Activated B cell treated with CpG ODN at 0.5 μM for 24 hours (primary cell): ENCODE measurements at regions not wholly inside any gene's neighbourhood (a gene's known extent, or its start where the extent isn't known, plus 50 kb on each side); places are given as distances from the start of the nearest gene placed in this dataset.

Source experiments
- ATAC-seq: fragments of 200-7000 bp; cut with Tn5 transposase; one replicate; pipeline ENCODE4 v1.10.0; 2021; ENCODE audit warnings: low read depth, mild to moderate bottlenecking, moderate library complexity
- CTCF ChIA-PET: fragments of 350-600 bp; sonication (Branson Sonifier 250); formaldehyde crosslinking; loops from one replicate; lab custom pipeline; 2021; ENCODE audit warnings: antibody characterized with exemption; lab: Charles Lee
- POLR2A ChIA-PET: fragments of 350-600 bp; sonication (Branson Sonifier 250); formaldehyde crosslinking; loops from one replicate; lab custom pipeline; 2021; ENCODE audit warnings: antibody characterized with exemption; lab: Charles Lee
- DNase-seq: peaks from one replicate; pipeline ENCODE4 v3.0.0; 2022
- H3K27ac Mint-ChIP-seq: one replicate; pipeline ENCODE4 v1.8.0; 2020; ENCODE audit warnings: mixed read lengths
- H3K27me3 Mint-ChIP-seq: one replicate; pipeline ENCODE4 v1.8.0; 2021; ENCODE audit warnings: mixed read lengths
- H3K36me3 Mint-ChIP-seq: one replicate; pipeline ENCODE4 v1.8.0; 2021; ENCODE audit warnings: low read depth, mixed read lengths
- H3K4me1 Mint-ChIP-seq: one replicate; pipeline ENCODE4 v1.8.0; 2021; ENCODE audit warnings: mixed read lengths
- H3K4me3 Mint-ChIP-seq: one replicate; pipeline ENCODE4 v1.8.0; 2020; ENCODE audit warnings: mild to moderate bottlenecking, mixed read lengths
- H3K9me3 Mint-ChIP-seq: one replicate; pipeline ENCODE4 v1.8.0; 2020; ENCODE audit warnings: mixed read lengths
- intact Hi-C: fragments of 100-400 bp; cut with micrococcal nuclease; formaldehyde crosslinking; loops from one replicate; pipeline ENCODE4 v1.15.1; 2024
- TF ChIP-seq, protein P1 (sequence below): fragments of 200-600 bp; IDR thresholded peaks from one replicate; pipeline ENCODE4 v1.8.0; 2022; ENCODE audit warnings: antibody characterized with exemption, mild to moderate bottlenecking

DNA sequence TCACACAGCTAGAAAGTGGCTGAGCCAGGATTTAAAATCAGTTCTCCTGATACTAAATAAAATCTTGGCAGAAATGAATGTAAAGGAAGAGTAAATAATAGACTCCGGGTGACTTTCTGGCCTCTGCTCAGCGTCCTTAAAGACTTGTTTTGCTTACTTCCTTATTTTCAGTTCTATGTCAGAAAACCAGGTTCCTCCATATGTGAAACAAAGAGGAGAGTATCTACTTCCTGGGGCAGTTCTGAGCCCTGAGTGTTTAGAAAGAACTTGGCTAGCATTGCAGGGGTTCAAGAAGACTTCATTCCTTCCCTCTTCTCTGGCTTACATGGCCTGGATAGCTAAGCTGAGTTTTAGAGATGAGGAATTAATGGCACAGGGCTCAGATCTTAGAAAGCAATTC, 222.8 kb upstream of the TLE3 start:
- ATAC-seq (peak; percentile 15), DNase-seq (no peak)
- peak overlapping the region; percentile 85 for H3K27ac Mint-ChIP-seq
- TF ChIP-seq, protein P1, sequence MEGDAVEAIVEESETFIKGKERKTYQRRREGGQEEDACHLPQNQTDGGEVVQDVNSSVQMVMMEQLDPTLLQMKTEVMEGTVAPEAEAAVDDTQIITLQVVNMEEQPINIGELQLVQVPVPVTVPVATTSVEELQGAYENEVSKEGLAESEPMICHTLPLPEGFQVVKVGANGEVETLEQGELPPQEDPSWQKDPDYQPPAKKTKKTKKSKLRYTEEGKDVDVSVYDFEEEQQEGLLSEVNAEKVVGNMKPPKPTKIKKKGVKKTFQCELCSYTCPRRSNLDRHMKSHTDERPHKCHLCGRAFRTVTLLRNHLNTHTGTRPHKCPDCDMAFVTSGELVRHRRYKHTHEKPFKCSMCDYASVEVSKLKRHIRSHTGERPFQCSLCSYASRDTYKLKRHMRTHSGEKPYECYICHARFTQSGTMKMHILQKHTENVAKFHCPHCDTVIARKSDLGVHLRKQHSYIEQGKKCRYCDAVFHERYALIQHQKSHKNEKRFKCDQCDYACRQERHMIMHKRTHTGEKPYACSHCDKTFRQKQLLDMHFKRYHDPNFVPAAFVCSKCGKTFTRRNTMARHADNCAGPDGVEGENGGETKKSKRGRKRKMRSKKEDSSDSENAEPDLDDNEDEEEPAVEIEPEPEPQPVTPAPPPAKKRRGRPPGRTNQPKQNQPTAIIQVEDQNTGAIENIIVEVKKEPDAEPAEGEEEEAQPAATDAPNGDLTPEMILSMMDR, result no peak
- no peaks in the 10 kb centered on the region for H3K27me3 Mint-ChIP-seq
- H3K4me1 Mint-ChIP-seq, result peaks cover 57% of the 10 kb centered on the region
- intact Hi-C loops, result loop anchor here (5.0 kb wide), 1 partner anchor 117 kb away; no protein-coding TSS in a partner anchor
- peak overlapping the region; percentile 72 for H3K4me3 Mint-ChIP-seq
- H3K36me3 Mint-ChIP-seq, result no peaks in the 10 kb centered on the region
- H3K9me3 Mint-ChIP-seq, result no peaks in the 10 kb centered on the region
- POLR2A ChIA-PET, result interaction anchor here (2.4 to 2.7 kb wide), 2 partner anchors 39 to 222 kb away, joined by 10 to 25 read pairs; partner anchors contain the start of gene TLE3
- CTCF ChIA-PET, result interaction anchor here (1.7 kb wide), 1 partner anchor 39 kb away, joined by 5 read pairs; no protein-coding TSS in a partner anchor

DNA sequence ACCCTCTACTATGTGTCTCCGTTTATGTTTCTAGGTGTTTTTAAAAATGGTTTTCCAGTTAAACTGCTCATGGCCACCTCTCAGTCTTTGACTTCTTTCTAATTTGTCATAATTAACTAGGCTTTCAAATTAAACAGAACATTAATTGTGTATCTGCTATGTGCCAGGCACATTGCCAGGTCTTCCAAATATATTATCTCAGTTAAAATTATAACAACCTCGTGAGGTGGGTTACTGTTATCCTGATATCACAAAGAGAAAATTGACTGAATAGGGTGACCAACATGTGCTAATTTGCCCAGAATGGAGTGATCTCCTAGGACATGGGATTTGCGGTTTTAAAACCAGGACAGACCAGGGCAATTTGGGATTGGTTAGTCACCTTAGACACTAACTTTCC, 222.4 kb upstream of the TLE3 start:
- POLR2A ChIA-PET, result interaction anchor here (1.0 to 2.7 kb wide), 12 partner anchors 12 to 564 kb away, joined by 3 to 25 read pairs (median 4); partner anchors contain the start of gene TLE3
- H3K4me3 Mint-ChIP-seq, result peak overlapping the region; percentile 72
- H3K4me1 Mint-ChIP-seq, result peaks cover 57% of the 10 kb centered on the region
- no peaks in the 10 kb centered on the region for H3K27me3 Mint-ChIP-seq
- no peak for ATAC-seq
- H3K27ac Mint-ChIP-seq, result peak overlapping the region; percentile 85
- CTCF ChIA-PET, result interaction anchor here (1.0 to 1.7 kb wide), 2 partner anchors 38 to 42 kb away, joined by 3 to 5 read pairs; no protein-coding TSS in a partner anchor
- intact Hi-C loops, result loop anchor here (5.0 kb wide), 1 partner anchor 117 kb away; no protein-coding TSS in a partner anchor
- no peak for DNase-seq
- H3K36me3 Mint-ChIP-seq, result no peaks in the 10 kb centered on the region
- TF ChIP-seq, protein P1, result no peak
- H3K9me3 Mint-ChIP-seq, result no peaks in the 10 kb centered on the region

DNA sequence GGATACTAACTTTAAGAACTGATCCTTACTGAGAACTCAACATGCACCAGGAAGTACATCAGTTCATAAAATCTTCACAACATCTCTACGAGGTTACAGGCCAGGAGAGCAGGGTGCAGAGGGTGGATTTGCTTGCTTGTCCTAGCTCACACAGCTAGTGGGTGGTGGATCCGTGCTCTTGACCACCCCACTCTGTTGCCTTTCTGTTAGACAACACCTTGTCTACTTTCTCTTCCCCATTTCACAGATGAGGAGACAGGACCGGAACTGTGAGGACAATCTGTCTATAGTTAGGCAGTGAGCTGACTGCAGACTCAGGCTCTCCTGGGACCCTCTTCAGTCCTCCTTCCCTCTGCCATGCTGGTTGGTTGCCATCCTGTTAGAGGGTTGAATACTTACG, 221.7 kb upstream of the TLE3 start:
- POLR2A ChIA-PET, result interaction anchor here (0.7 to 2.7 kb wide), 18 partner anchors 9 to 1141 kb away, joined by 3 to 25 read pairs (median 4); partner anchors contain the start of gene TLE3
- Mint-ChIP-seq H3K36me3 (no peaks in the 10 kb centered on the region), H3K4me1 (peaks cover 57% of the 10 kb centered on the region), H3K27ac (peak overlapping the region; percentile 85), H3K9me3 (no peaks in the 10 kb centered on the region), H3K4me3 (peak overlapping the region; percentile 72), H3K27me3 (no peaks in the 10 kb centered on the region)
- peak; percentile 41 for DNase-seq
- peak; percentile 88 for ATAC-seq
- TF ChIP-seq, protein P1, result no peak
- intact Hi-C loops, result loop anchor here (1.0 to 2.0 kb wide), 12 partner anchors 11 to 564 kb away; partner anchors contain the start of gene TLE3
- CTCF ChIA-PET, result interaction anchor here (1.0 to 1.7 kb wide), 2 partner anchors 38 to 41 kb away, joined by 3 to 5 read pairs; no protein-coding TSS in a partner anchor

DNA sequence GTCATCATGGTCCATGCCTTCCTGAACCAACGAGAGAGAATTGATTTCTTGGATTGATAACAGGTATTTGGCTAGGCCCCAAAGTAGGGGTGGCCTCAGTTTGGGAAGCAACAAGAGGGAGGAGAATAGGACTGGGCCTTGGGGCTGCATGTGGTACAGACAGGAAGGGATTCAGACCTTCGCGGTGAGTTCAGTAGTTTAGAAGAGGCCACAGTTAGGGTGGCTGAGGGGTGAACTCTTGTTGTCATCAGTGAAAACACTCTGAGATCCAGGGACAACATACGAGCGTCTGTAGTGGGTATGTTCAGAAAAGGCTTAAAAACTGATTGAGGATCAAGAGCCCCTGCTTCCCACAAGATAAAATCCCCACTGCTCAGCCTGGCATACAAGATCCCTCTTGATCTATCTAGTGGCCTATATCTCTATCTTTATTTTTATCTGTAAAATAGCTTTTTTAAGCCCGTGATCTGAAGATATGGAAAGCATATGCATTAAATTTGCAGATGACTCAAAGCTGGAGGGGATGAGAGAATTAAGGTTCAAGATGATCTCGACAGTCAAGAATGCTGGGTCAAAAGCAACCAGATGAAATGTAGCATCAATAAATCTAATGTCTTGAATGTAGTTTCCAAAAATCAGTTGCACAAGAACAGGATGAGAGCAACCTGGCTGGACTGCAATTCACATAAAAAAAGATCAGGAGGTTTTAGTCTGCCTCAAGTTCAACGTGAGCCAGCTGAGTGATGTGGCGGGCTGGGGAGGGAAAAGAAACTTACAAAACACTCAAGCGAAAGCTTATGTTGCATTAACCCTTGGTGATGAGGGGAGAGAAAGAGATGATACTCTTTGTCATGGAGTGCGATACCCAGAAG, 221.1 kb upstream of the TLE3 start:
- TF ChIP-seq, protein P1, result no peak
- ATAC-seq (peak; percentile 25), DNase-seq (no peak)
- CTCF ChIA-PET, result interaction anchor here (0.6 to 1.7 kb wide), 3 partner anchors 37 to 138 kb away, joined by 3 to 5 read pairs (median 3); no protein-coding TSS in a partner anchor
- POLR2A ChIA-PET, result interaction anchor here (0.7 to 2.7 kb wide), 19 partner anchors 9 to 1140 kb away, joined by 3 to 25 read pairs (median 4); partner anchors contain the start of gene TLE3
- Mint-ChIP-seq H3K36me3 (no peaks in the 10 kb centered on the region), H3K4me3 (peak overlapping the region; percentile 72), H3K27ac (peak overlapping the region; percentile 85), H3K27me3 (no peaks in the 10 kb centered on the region), H3K9me3 (no peaks in the 10 kb centered on the region), H3K4me1 (peaks cover 57% of the 10 kb centered on the region)
- intact Hi-C loops, result loop anchor here (1.0 to 2.0 kb wide), 12 partner anchors 11 to 564 kb away; partner anchors contain the start of gene TLE3
